GM08714 (cell line): ENCODE measurements at regions not wholly inside any gene's neighbourhood (a gene's known extent, or its start where the extent isn't known, plus 50 kb on each side); places are given as distances from the start of the nearest gene placed in this dataset.

Experiments used
- H3K4me3 ChIP-seq: fragments of 200-500 bp; sonication (Bioruptor generic); 2 replicates; pipeline ENCODE4 v1.5.1; 2014; ENCODE audit warnings: mild to moderate bottlenecking, low read length, inconsistent platforms
- ZNF274 ChIP-seq: IDR thresholded peaks from 2 replicates; pipeline ENCODE4 v1.6.1; 2012; ENCODE audit warnings: mild to moderate bottlenecking, low read depth, low read length

DNA sequence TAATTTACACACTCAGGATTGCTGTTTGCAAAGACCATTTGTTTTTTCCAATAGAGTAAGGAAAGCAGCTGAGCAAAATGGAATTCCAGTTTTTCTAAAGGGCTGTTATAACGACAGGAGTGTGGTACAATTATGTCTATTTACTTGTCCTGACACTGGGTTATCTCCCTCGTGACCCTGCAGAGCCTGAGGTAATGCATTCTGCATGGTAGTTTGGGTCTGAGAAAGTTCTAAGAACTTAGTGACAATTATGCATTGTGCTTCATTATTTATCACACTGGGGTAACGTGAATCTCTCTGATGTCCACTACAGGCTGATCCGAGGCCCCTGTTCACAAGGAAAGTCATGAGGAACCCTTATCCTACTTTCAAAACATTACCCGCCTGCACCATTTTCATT, 50.7 kb upstream of the EDNRB start:
- H3K4me3 ChIP-seq: no peak overlapping the region
- TF ChIP-seq ZNF274: no peak
